K562 (cell line): ENCODE measurements at regions not wholly inside any gene's neighbourhood (a gene's known extent, or its start where the extent isn't known, plus 50 kb on each side); places are given as distances from the start of the nearest gene placed in this dataset.
A peak's percentile ranks its signal among the peaks of the same experiment; 100 is the strongest.

Source experiments
- ATAC-seq: fragments of 200-7000 bp; cut with Tn5 transposase; 3 replicates; pipeline ENCODE4 v1.9.1; 2020; ENCODE audit warnings: moderate library complexity
- BruUV-seq: library from RNA; stranded (reverse); fragments of 400-500 nt; replicated peaks from 2 replicates; lab custom pipeline; 2021; lab: Mats Ljungman, UMichigan
- CTCF ChIA-PET: fragments of 300-600 bp; formaldehyde crosslinking; extraction: SDS; loops from one replicate; lab custom pipeline; 2021; ENCODE audit warnings: low intra/inter-chr PET ratio; lab: Yijun Ruan, JAX
- POLR2A ChIA-PET: fragments of 300-600, 350-650 bp; sonication (Branson Sonifier 250); formaldehyde crosslinking; extraction: SDS; loops from one replicate; lab custom pipeline; 2021; ENCODE audit warnings: antibody characterized with exemption, inconsistent platforms; lab: Yijun Ruan, JAX
- DNase-seq, 4 experiments: peaks; one replicate each; pipeline versions ENCODE4 v3.0.0 to v3.0.0-alpha.2; 2011 to 2018; ENCODE audit warnings: low spot score in 3 of 4, mixed read lengths in 3 of 4; ENCODE audit errors: extremely low read depth in 1 of 4
- FAIRE-seq: peaks from 2 replicates; lab custom pipeline; 2011; peaks lifted over from hg19 to GRCh38; lab: Jason Lieb, UNC
- H2AFZ ChIP-seq: 2 replicates; pipeline ENCODE4 v1.6.0; 2011; ENCODE audit warnings: low read depth, low read length, control low read depth, inconsistent platforms
- H3K27ac ChIP-seq: fragments of 200-600 bp; 3 replicates; pipeline ENCODE4 v1.8.0; 2011; ENCODE audit warnings: low read depth, mild to moderate bottlenecking, control low read depth, inconsistent platforms, low read length, moderate library complexity, mixed read lengths; ENCODE audit errors: extremely low read depth
- H3K27me3 ChIP-seq, 2 experiments: fragments of 300-600 bp in 1 of 2; 2 replicates in 1 of 2; 3 replicates in 1 of 2; pipeline versions ENCODE4 v1.6.0 to v1.8.0; 2011; ENCODE audit warnings: inconsistent platforms in 2 of 2, low read length in 2 of 2, mild to moderate bottlenecking in 1 of 2, mixed read lengths in 1 of 2, moderate library complexity in 1 of 2; ENCODE audit not compliant: control insufficient read depth in 2 of 2, insufficient read depth in 2 of 2
- H3K36me3 ChIP-seq: fragments of 300-600 bp; 3 replicates; pipeline ENCODE4 v1.8.0; 2011; ENCODE audit warnings: mild to moderate bottlenecking, low read length, inconsistent platforms; ENCODE audit not compliant: control insufficient read depth, insufficient read depth
- H3K4me1 ChIP-seq, 2 experiments: fragments of 200-600 bp in 1 of 2; replicated peaks in 1 of 2; 2 replicates in 1 of 2; 3 replicates in 1 of 2; pipeline versions ENCODE4 v1.5.1 to v1.8.0; 2011; ENCODE audit warnings: inconsistent platforms in 2 of 2, low read length in 2 of 2, mild to moderate bottlenecking in 1 of 2, mixed read lengths in 1 of 2, moderate library complexity in 1 of 2; ENCODE audit not compliant: control insufficient read depth in 2 of 2, insufficient read depth in 2 of 2
- H3K4me2 ChIP-seq: 2 replicates; pipeline ENCODE4 v1.6.1; 2011; ENCODE audit warnings: low read length, control low read depth, inconsistent platforms, mixed read lengths; ENCODE audit not compliant: insufficient read depth
- H3K4me3 ChIP-seq: fragments of 200-600 bp; sonication (generic), shearing (Covaris generic); 2 replicates; pipeline ENCODE4 v1.5.1; 2016; ENCODE audit warnings: control low read depth, inconsistent platforms
- H3K79me2 ChIP-seq: fragments of 200-600 bp; 3 replicates; pipeline ENCODE4 v1.8.0; 2011; ENCODE audit warnings: low read length, inconsistent platforms; ENCODE audit not compliant: control insufficient read depth, insufficient read depth
- H3K9ac ChIP-seq, 2 experiments: 2 replicates each; pipeline versions ENCODE4 v1.6.0 to v1.6.1; 2011; ENCODE audit warnings: low read depth in 2 of 2, low read length in 2 of 2, control low read depth in 1 of 2, inconsistent platforms in 1 of 2, mild to moderate bottlenecking in 1 of 2, mixed read lengths in 1 of 2; ENCODE audit not compliant: insufficient read depth in 1 of 2
- H3K9me1 ChIP-seq: one replicate; pipeline ENCODE4 v1.6.0; 2011; ENCODE audit warnings: inconsistent platforms, mild to moderate bottlenecking, low read length, moderate library complexity; ENCODE audit not compliant: control insufficient read depth, insufficient read depth
- H3K9me3 ChIP-seq: replicated peaks from 2 replicates; pipeline ENCODE4 v1.5.1; 2011; ENCODE audit warnings: low read depth, low read length, inconsistent platforms; ENCODE audit not compliant: control insufficient read depth, insufficient read depth
- H4K20me1 ChIP-seq: replicated peaks from 2 replicates; pipeline ENCODE4 v1.6.1; 2011; ENCODE audit warnings: low read length, inconsistent platforms, mixed read lengths; ENCODE audit not compliant: control insufficient read depth, insufficient read depth
- FIP1L1 ChIP-seq: fragments of 200-400 bp; formaldehyde crosslinking; IDR thresholded peaks from 2 replicates; pipeline ENCODE4 v1.6.1; 2018; ENCODE audit warnings: mild to moderate bottlenecking, low read depth, low read length; ENCODE audit not compliant: poor library complexity, severe bottlenecking
- RFX1 ChIP-seq: fragments of 450-650 bp; IDR thresholded peaks from 2 replicates; pipeline ENCODE4 v1.6.1; 2016; ENCODE audit warnings: mild to moderate bottlenecking, moderate library complexity
- SMARCA5 ChIP-seq: fragments of 450-650 bp; IDR thresholded peaks from 2 replicates; pipeline ENCODE4 v1.6.1; 2016
- WGBS: fragments of 100-300 bp; shearing (Covaris generic); methylation state at CpG from one replicate; pipeline ENCODE4 v1.1.6; 2016; ENCODE audit warnings: low coverage, mixed read lengths; ENCODE audit not compliant: insufficient coverage; ENCODE audit errors: missing lambda C conversion rate; 5-methylcytosine and 5-hydroxymethylcytosine counted together
- in situ Hi-C: fragments of 300-500 bp; cut with MboI; formaldehyde crosslinking; loops from 4 replicates; pipeline ENCODE4 v1.15.0; 2018; ENCODE audit warnings: inconsistent platforms, mixed read lengths
- intact Hi-C: fragments of 100-400 bp; cut with micrococcal nuclease; formaldehyde crosslinking; loops from 2 replicates; pipeline ENCODE4 v1.14.2; 2022

DNA sequence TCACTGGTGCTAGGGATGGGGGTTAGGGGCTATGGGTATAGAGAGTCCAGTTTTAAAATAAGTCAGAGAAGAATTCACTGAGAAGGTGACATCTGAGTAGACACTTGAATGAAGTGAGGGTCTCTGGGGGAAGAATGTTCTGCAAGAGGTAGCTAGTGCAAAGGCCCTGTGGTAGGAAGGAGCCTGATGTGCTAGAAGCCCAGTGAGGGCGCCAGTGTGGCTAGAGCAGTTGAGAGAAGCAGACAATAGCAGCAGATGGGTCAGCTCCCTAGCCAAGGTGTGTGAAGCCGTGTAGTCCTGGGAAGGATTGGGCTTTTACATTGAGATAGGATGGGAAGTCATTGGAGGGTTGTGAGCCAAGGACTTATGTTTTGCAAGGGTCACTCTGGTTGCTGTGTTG is 105.8 kb upstream of the PELI1 start (continued):
- peak; percentile 64; the same call in 1 of the 2 replicates for TF ChIP-seq SMARCA5

DNA sequence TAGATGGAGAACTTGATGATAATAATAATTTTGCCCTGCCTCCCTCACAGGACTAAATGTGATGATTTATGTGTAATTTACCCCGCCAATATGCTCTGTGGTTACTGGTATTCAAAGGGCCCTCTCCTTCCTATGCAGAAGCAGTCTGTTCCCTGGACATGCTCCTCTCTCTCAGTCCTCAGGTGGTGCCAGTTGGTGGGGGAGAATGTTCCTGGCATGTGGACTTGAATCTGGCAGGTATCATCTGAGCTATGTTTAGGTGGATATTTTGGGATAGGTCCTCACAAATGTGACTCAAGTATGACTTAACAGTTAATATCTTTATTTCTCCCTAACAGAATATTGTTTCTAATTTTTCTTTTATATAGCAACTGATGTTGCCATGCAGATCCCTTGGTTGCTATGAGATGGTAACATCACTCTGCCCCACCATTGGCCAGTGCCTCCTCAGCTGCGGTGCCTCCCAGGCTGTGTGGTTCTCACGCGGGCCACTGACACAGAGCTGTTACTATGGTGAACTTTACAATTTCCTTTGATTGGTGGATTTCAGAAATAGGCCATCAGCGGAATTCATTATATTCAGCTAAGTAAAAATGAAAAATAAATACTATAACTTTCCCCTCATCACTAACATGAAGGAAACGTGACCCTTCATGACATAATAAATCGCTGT is 106.7 kb upstream of the PELI1 start:
- TF ChIP-seq RFX1 (0 out of 2 replicates have a peak, but pooled peaks have one; percentile 32), FIP1L1 (no peak)
- ChIA-PET CTCF (no interaction called here), POLR2A (interaction anchor here (0.6 to 0.9 kb wide), 2 partner anchors 13 to 126 kb away, joined by 3 to 4 read pairs; no protein-coding TSS in a partner anchor)
- H3K4me1 ChIP-seq, result peaks cover 0 to 6% of the 10 kb centered on the region in 2 experiments; a peak in 3 of 5 replicates
- no peak overlapping the region for H3K4me3 ChIP-seq
- H2AFZ ChIP-seq, result no peak overlapping the region
- 83% methylated on average over 7 of the region's 7 CpGs for WGBS
- no peak for ATAC-seq
- in situ Hi-C loops, result no loop called here
- BruUV-seq, result no TSS peak
- H4K20me1 ChIP-seq, result no peaks in the 10 kb centered on the region
- no peaks in the 10 kb centered on the region for H3K9me1 ChIP-seq
- no peaks in the 10 kb centered on the region for H3K36me3 ChIP-seq
- no peak overlapping the region for H3K27ac ChIP-seq
- no peaks in the 10 kb centered on the region for H3K27me3 ChIP-seq
- H3K79me2 ChIP-seq, result no peaks in the 10 kb centered on the region
- FAIRE-seq, result no peak
- intact Hi-C loops, result no loop called here
- H3K9ac ChIP-seq, result no peak overlapping the region
- H3K4me2 ChIP-seq, result no peak overlapping the region
- H3K9me3 ChIP-seq, result no peaks in the 10 kb centered on the region
- DNase-seq, result no peak
